Skeletal muscle satellite cell (primary cell): ENCODE measurements at regions not wholly inside any gene's neighbourhood (a gene's known extent, or its start where the extent isn't known, plus 50 kb on each side); places are given as distances from the start of the nearest gene placed in this dataset.
"Not testable (repeated sequence)": the region's sequence is repeated elsewhere in the genome, so short reads cannot be mapped to it uniquely, and the experiment has no call there.

Experiments
- H3K27me3 ChIP-seq: 2 replicates; pipeline ENCODE4 v1.7.0; 2013; ENCODE audit warnings: low read length; ENCODE audit not compliant: control insufficient read depth, insufficient read depth
- H3K36me3 ChIP-seq: 2 replicates; pipeline ENCODE4 v1.7.0; 2013; ENCODE audit warnings: mild to moderate bottlenecking, control low read depth, low read length; ENCODE audit not compliant: insufficient read depth
- H3K4me1 ChIP-seq: 2 replicates; pipeline ENCODE4 v1.7.0; 2013; ENCODE audit warnings: low read length; ENCODE audit not compliant: control insufficient read depth, insufficient read depth
- H3K4me2 ChIP-seq: 2 replicates; pipeline ENCODE4 v1.7.0; 2013; ENCODE audit warnings: mild to moderate bottlenecking, low read length
- H3K4me3 ChIP-seq: 2 replicates; pipeline ENCODE4 v1.7.0; 2013; ENCODE audit warnings: low read length
- H3K9ac ChIP-seq: 2 replicates; pipeline ENCODE4 v1.7.0; 2013; ENCODE audit warnings: mild to moderate bottlenecking, low read depth, low read length, moderate library complexity
- H3K9me3 ChIP-seq: replicated peaks from 2 replicates; pipeline ENCODE4 v1.7.0; 2013; ENCODE audit warnings: mild to moderate bottlenecking, control low read depth, low read length

GRCh38 chr10:64041185-64041988, 520.2 kb downstream of the REEP3 start:
- Histone ChIP-seq H3K9me3 (no peaks in the 10 kb centered on the region), H3K36me3 (no peaks in the 10 kb centered on the region), H3K27me3 (peaks cover 19% of the 10 kb centered on the region), H3K9ac (no peak overlapping the region), H3K4me2 (peak overlapping the region; percentile 74), H3K4me3 (peak overlapping the region; percentile 58), H3K4me1 (no peaks in the 10 kb centered on the region)

- H3K27me3 ChIP-seq = peaks cover 13% of the 10 kb centered on the region
- no peaks in the 10 kb centered on the region for H3K36me3 ChIP-seq
- H3K4me1 ChIP-seq = no peaks in the 10 kb centered on the region
- no peak overlapping the region for H3K9ac ChIP-seq
- peak overlapping the region; percentile 58 for H3K4me3 ChIP-seq
- no peaks in the 10 kb centered on the region for H3K9me3 ChIP-seq
- no peak overlapping the region for H3K4me2 ChIP-seq
Measured at GRCh38 chr10:64041989-64042490, 520.8 kb downstream of the REEP3 start.

GRCh38 chr10:64044098-64044497, 522.9 kb downstream of the REEP3 start:
- H3K9me3 ChIP-seq = no peaks in the 10 kb centered on the region
- no peaks in the 10 kb centered on the region for H3K36me3 ChIP-seq
- no peak overlapping the region for H3K4me3 ChIP-seq
- peaks cover 3% of the 10 kb centered on the region for H3K27me3 ChIP-seq
- H3K4me1 ChIP-seq = no peaks in the 10 kb centered on the region
- H3K9ac ChIP-seq = no peak overlapping the region
- H3K4me2 ChIP-seq = no peak overlapping the region

GRCh38 chr10:64044957-64045632, 523.9 kb downstream of the REEP3 start:
- H3K9me3 ChIP-seq, H3K9ac ChIP-seq, H3K36me3 ChIP-seq, H3K4me1 ChIP-seq, H3K27me3 ChIP-seq, H3K4me3 ChIP-seq, H3K4me2 ChIP-seq: not testable (repeated sequence)

GRCh38 chr10:64054392-64054791, 533.2 kb downstream of the REEP3 start:
- Histone ChIP-seq H3K4me1 (no peaks in the 10 kb centered on the region), H3K9me3 (no peaks in the 10 kb centered on the region), H3K4me2 (no peak overlapping the region), H3K9ac (no peak overlapping the region), H3K27me3 (no peaks in the 10 kb centered on the region), H3K4me3 (no peak overlapping the region), H3K36me3 (no peaks in the 10 kb centered on the region)

- Histone ChIP-seq H3K4me1 (no peaks in the 10 kb centered on the region), H3K9me3 (no peaks in the 10 kb centered on the region), H3K9ac (no peak overlapping the region), H3K27me3 (peaks cover 3% of the 10 kb centered on the region), H3K4me2 (no peak overlapping the region), H3K36me3 (no peaks in the 10 kb centered on the region), H3K4me3 (no peak overlapping the region)
Measured at GRCh38 chr10:64059884-64060283, 538.7 kb downstream of the REEP3 start.

GRCh38 chr10:64060389-64060788, 539.2 kb downstream of the REEP3 start:
- H3K4me3 ChIP-seq = no peak overlapping the region
- H3K27me3 ChIP-seq = peaks cover 3% of the 10 kb centered on the region
- H3K9me3 ChIP-seq = no peaks in the 10 kb centered on the region
- no peak overlapping the region for H3K9ac ChIP-seq
- H3K4me2 ChIP-seq = no peak overlapping the region
- no peaks in the 10 kb centered on the region for H3K36me3 ChIP-seq
- no peaks in the 10 kb centered on the region for H3K4me1 ChIP-seq

- H3K4me2 ChIP-seq = no peak overlapping the region
- no peak overlapping the region for H3K9ac ChIP-seq
- H3K36me3 ChIP-seq = no peaks in the 10 kb centered on the region
- no peaks in the 10 kb centered on the region for H3K9me3 ChIP-seq
- peaks cover 3% of the 10 kb centered on the region for H3K27me3 ChIP-seq
- H3K4me1 ChIP-seq = no peaks in the 10 kb centered on the region
- no peak overlapping the region for H3K4me3 ChIP-seq
Measured at GRCh38 chr10:64062793-64063192, 541.6 kb downstream of the REEP3 start.

- no peak overlapping the region for H3K4me2 ChIP-seq
- H3K9ac ChIP-seq = no peak overlapping the region
- H3K9me3 ChIP-seq = no peaks in the 10 kb centered on the region
- no peak overlapping the region for H3K4me3 ChIP-seq
- no peaks in the 10 kb centered on the region for H3K27me3 ChIP-seq
- H3K36me3 ChIP-seq = no peaks in the 10 kb centered on the region
- no peaks in the 10 kb centered on the region for H3K4me1 ChIP-seq
Measured at GRCh38 chr10:64067009-64067606, 545.9 kb downstream of the REEP3 start.

- H3K9ac ChIP-seq = no peak overlapping the region
- H3K27me3 ChIP-seq = no peaks in the 10 kb centered on the region
- H3K4me1 ChIP-seq = no peaks in the 10 kb centered on the region
- no peaks in the 10 kb centered on the region for H3K9me3 ChIP-seq
- H3K4me2 ChIP-seq = no peak overlapping the region
- H3K4me3 ChIP-seq = no peak overlapping the region
- H3K36me3 ChIP-seq = no peaks in the 10 kb centered on the region
Measured at GRCh38 chr10:64067859-64068258, 546.7 kb downstream of the REEP3 start.

GRCh38 chr10:64070241-64070640, 549.0 kb downstream of the REEP3 start:
- H3K9me3 ChIP-seq = no peaks in the 10 kb centered on the region
- no peaks in the 10 kb centered on the region for H3K4me1 ChIP-seq
- H3K9ac ChIP-seq = no peak overlapping the region
- no peak overlapping the region for H3K4me2 ChIP-seq
- H3K36me3 ChIP-seq = no peaks in the 10 kb centered on the region
- no peak overlapping the region for H3K4me3 ChIP-seq
- H3K27me3 ChIP-seq = no peaks in the 10 kb centered on the region
